Hepatocyte (in vitro differentiated cells): ENCODE measurements at regions not wholly inside any gene's neighbourhood (a gene's known extent, or its start where the extent isn't known, plus 50 kb on each side); places are given as distances from the start of the nearest gene placed in this dataset.

Experiments
- CTCF ChIP-seq: fragments of 200-600 bp; sonication (generic); IDR thresholded peaks from 2 replicates; pipeline ENCODE4 v1.5.1; 2016; ENCODE audit warnings: antibody characterized with exemption, mild to moderate bottlenecking; ENCODE audit not compliant: poor library complexity
- EZH2 ChIP-seq: fragments of 200-600 bp; sonication (generic); IDR thresholded peaks from 2 replicates; pipeline ENCODE4 v1.6.1; 2016; ENCODE audit warnings: antibody characterized with exemption, mild to moderate bottlenecking, borderline replicate concordance

DNA sequence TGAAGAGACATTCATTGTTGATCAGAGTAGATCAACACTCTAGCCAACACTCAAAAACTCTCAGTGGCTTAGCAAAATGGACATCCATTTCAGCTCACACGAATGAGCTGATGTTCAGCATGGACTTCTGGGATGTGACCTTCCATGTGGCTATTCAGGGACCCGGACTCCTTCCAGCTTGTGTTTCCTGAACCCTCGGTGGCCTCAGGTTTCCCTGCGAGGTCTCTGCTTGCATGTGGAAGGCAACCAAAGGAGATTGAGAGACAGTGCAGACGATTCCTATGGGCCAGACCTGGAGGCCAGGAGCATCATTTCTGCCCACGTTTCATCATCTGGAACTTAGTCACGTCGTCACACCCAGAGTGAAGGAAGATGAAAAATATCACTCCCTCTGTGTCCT lies 1137.4 kb downstream of the TBC1D22A start:
- TF ChIP-seq CTCF (no peak), EZH2 (no peak)
